Activated gamma-delta T cell treated with anti-CD3 and anti-CD28 coated beads, Interleukin-2, amount 50 U/mL, for 16 hours (primary cell): ENCODE measurements at regions not wholly inside any gene's neighbourhood (a gene's known extent, or its start where the extent isn't known, plus 50 kb on each side); places are given as distances from the start of the nearest gene placed in this dataset.
"Not testable (repeated sequence)": the region's sequence is repeated elsewhere in the genome, so short reads cannot be mapped to it uniquely, and the experiment has no call there.

Source experiments
- DNase-seq: peaks from one replicate; pipeline ENCODE4 v3.0.0-alpha.2; 2020; ENCODE audit warnings: low read depth

- no peak for DNase-seq
Measured at GRCh38 chr9:15033316-15033715, 123.1 kb upstream of the FREM1 start.

GRCh38 chr9:15032860-15033259 lies 122.6 kb upstream of the FREM1 start:
- no peak for DNase-seq

GRCh38 chr9:15021146-15021545 lies 110.9 kb upstream of the FREM1 start:
- no peak for DNase-seq

DNA sequence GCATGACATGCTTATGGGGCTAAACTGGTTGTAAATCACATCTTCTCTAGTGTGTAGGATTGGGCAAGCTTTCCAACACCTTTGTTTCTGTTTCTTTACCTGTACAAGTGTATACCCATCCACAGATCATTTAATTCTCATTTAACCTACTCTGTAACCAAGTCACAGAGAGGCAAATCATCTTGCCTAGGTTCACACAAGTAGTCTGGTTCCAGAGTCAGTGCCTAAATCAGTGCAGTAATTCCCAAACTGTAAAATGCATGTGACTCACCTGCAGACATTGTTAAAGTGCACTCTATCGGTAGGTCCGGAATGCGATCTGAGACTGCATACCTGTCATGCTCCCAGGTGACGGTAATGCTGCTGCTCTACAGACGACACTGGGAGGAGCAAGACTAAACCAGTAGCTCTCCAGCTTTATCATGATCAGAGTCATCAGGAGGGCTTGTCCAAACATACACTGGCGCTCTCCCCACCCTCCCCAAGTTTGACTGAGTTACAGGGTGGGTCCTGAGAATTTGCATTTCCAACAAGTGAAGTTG lies 107.9 kb upstream of the FREM1 start:
- no peak for DNase-seq

- no peak for DNase-seq
Measured at GRCh38 chr9:15010581-15010980, 100.4 kb upstream of the FREM1 start.

DNA sequence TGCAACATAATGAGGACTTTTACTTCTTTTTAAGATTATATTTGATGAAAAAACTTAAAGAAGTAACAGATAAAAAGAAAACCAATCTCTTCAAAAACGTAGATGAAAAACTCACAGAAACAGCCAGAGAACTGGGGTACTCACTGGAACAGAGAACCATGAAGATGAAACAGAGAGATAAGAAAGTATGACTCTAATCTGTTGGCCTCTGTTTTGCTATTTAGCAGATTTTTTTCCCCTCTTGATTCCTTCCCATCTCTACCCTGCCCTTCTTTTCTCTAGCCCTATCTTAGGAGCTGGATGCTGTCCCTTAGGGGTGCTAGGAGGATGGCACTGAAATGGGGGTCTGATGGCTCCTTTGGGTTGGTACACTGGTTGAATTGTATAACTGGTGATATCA lies 97.5 kb upstream of the FREM1 start:
- DNase-seq, result no peak

DNA sequence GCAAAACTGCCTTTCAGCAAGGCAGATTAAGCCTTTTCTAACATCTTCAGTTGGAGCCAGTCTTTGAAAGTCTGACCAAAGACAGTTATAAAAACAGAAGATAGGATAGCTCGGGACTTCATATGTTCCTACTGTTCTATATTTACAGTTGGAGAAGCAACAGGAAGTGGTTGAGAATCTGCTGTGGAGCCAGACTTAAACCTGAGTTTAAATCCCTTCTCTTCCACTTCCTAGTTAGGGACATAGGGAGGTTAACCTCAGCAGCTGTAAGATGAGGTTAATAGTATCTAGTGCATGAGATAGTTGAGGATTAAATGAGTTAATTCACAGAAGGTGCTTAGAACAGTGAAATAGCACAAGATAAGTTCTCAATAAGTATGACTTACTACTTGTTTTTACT lies 84.5 kb upstream of the FREM1 start:
- no peak for DNase-seq

- no peak for DNase-seq
Measured at GRCh38 chr9:14993901-14994554, 83.8 kb upstream of the FREM1 start.

- DNase-seq, result no peak
Measured at GRCh38 chr9:14993061-14993800, 83.0 kb upstream of the FREM1 start.

DNA sequence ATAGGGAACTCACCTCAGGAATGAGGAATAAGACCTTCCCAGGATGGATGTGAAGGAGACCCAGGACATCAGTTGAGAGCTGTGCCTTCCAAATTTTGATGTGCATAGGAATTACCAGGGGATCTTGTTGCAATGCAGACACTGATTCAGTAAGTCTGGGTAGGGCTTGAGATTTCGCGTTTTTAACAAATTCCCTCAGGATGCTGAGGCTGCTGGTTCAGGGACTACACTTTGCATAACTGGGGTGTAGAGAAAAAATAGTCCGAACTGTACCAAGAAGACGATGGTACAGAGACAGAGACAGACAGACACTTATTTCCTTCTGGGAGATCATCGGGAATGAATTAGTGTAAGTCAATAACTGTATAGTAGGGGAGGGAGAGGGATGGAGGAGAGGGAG lies 82.3 kb upstream of the FREM1 start:
- no peak for DNase-seq

- DNase-seq, result no peak
Measured at GRCh38 chr9:14992081-14992480, 81.9 kb upstream of the FREM1 start.

GRCh38 chr9:14990647-14991046 lies 80.4 kb upstream of the FREM1 start:
- not testable (repeated sequence) for DNase-seq

DNA sequence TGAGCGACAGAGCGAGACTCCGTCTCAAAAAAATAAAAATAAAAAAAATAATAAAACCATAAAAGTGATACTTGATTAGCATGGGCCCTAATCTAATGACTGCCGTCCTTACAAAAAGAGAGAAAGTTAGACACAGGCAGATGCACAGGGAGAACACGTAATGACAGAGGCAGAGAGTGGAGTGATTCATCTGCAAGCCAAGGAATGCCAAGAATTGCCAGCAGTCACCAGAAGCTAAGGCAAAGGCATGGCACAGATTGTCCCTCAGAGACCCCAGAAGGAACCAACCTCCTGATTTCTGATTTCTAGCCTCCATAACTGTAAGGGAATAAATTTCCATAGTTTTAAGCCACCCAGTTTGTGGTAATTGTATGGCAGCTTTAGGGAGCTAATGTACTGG lies 79.6 kb upstream of the FREM1 start:
- no peak for DNase-seq

- not testable (repeated sequence) for DNase-seq
Measured at GRCh38 chr9:14989336-14989735, 79.1 kb upstream of the FREM1 start.

GRCh38 chr9:14987858-14988257 lies 77.6 kb upstream of the FREM1 start:
- no peak for DNase-seq

DNA sequence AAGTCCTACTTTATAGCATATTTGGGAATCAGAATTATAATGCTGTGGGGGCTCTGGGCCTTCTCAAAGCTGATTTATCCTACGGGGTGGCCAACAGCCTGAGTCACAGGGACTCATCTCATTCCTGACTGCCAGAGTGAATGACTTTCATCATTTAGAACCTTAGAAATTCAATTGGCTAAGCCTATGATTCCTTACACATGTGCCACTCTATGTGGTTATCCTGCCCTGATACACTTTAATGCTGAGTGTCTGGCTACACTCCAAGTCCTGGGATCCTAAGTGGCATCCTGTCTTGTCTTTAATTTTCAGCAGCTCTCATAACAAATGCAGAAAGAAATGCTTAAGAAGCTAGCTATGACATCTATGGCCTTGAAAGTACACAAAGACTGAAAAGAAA lies 75.2 kb upstream of the FREM1 start:
- DNase-seq, result no peak

- DNase-seq, result no peak
Measured at GRCh38 chr9:14983599-14983998, 73.4 kb upstream of the FREM1 start.

GRCh38 chr9:14981291-14981950 lies 71.2 kb upstream of the FREM1 start:
- no peak for DNase-seq

DNA sequence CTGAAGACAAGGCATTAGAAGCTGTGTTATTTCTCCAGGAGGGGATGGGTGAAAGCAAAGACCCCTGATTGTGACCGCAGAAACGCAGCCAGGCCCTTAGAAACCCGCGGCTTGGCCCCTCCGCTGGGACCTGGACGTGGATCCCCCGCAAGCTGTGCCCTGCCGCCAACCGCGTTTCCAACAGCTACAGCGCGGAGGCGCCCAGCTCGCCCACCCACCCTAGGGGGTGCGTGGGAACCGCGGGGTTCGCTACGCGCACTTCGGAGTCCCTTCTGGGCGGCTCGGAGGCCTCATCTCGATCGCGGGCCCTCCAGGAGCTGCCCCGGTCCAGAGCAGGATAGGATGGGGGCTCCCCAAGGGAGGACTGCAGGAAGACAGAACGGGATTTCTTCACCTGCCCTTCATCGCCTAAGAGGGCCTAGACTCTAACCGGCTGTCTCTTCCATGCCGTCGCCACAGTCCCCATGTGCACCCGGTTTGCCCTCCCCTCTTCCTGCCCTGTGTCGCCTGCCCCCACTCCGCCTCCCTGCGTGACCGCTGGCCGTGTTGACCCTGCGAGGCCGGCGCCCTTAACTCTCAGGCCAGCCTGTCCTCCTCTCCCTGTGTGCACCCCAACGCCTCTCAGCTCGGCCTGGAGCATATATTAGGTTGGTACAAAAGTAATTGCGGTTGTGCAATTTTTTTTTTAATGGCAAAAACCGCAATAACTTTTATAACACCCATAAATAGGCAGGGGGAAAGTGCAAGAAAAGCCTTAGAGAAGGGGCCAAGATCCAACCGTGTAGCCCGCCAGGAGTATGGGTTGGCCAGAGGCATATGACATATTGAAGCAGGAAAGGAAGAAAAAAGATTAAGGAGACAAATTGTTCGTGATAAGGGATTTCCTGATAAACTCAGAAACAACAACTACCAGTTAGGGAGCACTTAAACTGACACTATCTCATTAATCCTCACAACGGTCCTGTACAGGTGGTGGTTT lies 68.1 kb upstream of the FREM1 start:
- DNase-seq, result no peak

- DNase-seq, result no peak
Measured at GRCh38 chr9:14967450-14968321, 57.5 kb upstream of the FREM1 start.
